HL-60/S4 treated with phorbol 12-myristate 13-acetate at 8.2 ng/mL for 4 days and 3 days (cell line): ENCODE measurements at regions not wholly inside any gene's neighbourhood (a gene's known extent, or its start where the extent isn't known, plus 50 kb on each side); places are given as distances from the start of the nearest gene placed in this dataset.

Experiments
- in situ Hi-C: fragments of 300-500 bp; cut with MboI; formaldehyde crosslinking; loops from 2 replicates; pipeline ENCODE4 v1.15.0; 2022; ENCODE audit warnings: low sequenced_read_pairs

GRCh38 chr16:87056551-87056950 is 260.6 kb downstream of the C16orf95 start:
- in situ Hi-C loops: loop anchor here (25.0 kb wide), 1 partner anchor 469 kb away; the partner anchor contains the start of gene FOXL1

GRCh38 chr16:87057211-87057881 is 259.8 kb downstream of the C16orf95 start:
- in situ Hi-C loops: loop anchor here (25.0 kb wide), 1 partner anchor 470 kb away; the partner anchor contains the start of gene FOXL1

DNA sequence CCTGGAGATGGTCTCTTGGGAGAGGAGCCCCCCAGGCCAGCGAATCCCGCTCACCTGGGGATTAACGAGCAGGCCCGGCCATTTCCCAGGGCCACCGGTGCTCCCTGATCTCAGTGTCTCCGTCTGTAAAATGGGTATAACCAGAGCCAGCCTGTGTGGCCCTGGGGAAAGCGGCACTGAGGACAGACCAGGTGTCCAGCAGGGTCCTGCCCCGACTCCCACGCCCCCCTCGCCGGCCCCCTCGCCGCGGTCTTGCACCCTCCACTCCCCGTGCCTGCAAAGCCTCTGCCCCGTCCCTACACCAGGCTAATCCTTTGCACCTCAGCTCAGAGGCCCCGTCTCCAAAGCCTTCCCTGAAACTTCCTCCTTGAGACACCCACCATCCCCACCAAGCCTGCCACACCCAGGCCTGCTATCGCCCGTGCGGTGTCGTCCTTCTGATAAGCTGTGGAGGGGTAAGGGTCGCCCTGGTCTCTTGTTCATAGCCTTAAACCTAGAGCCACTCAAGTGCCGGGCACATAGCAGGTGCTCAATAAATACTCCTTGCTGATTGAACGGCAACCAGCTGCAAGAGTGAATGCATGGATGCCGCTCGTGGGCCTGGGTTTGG is 259.1 kb downstream of the C16orf95 start:
- in situ Hi-C loops: loop anchor here (25.0 kb wide), 1 partner anchor 471 kb away; the partner anchor contains the start of gene FOXL1

DNA sequence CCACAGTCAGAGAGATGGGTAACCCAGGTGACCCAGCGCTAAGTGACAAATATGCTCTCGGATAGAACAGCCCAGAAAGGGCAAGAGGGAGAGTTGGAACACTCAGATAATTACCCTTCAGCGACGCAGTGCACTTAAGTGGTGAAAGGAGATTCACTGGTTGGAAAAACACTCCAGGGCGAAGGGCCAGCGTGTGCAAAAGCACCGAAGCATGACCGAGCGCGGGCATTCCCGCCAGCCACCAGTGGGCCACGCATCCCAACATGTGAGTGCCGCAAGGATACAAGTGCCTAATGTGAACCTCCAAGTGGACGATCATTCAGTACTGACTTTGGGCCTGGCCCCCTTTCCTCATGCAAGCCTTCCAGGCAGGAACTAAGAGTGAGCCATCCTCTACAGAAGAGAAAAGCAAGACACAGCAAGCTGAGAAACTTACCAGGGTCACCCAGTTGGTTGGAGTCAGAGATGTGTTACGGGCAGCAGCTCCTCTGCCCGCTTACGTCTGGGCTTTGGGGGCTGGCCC is 258.4 kb downstream of the C16orf95 start:
- in situ Hi-C loops: loop anchor here (25.0 kb wide), 1 partner anchor 471 kb away; the partner anchor contains the start of gene FOXL1

- in situ Hi-C loops: loop anchor here (25.0 kb wide), 1 partner anchor 473 kb away; the partner anchor contains the start of gene FOXL1
Observed at GRCh38 chr16:87060034-87060986, 256.9 kb downstream of the C16orf95 start.

DNA sequence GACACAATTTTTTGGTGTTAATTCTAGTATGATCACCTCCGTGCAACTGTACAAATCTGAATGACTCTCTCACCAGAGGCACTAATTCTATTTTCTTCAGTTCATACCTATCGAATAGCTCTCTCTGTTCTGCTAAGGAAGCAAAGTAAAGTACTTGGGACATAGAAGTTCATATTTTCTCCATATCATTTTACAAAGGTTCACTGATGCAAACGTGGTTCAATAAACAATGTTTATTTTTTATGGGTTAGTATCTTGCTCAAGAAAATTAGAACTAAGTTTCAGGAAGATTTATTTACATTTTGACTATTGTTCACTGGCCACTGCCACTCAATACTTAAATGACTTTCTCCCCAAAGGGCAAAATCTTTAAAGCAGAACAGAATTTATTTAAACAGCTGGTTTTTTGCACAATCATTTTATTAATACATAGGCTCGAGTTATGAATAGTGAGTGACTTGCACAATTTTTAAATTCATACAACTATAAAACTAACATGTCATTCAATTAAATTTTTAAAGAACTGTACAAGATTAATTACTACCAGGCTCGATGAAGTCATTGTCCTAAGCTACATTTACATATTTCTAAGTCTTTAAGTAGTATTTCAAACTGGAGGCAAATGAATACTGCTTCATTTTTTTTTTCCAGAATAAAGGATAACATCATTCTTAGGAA is 255.8 kb downstream of the C16orf95 start:
- in situ Hi-C loops: loop anchor here (25.0 kb wide), 1 partner anchor 474 kb away; the partner anchor contains the start of gene FOXL1

GRCh38 chr16:87062569-87063442 is 254.4 kb downstream of the C16orf95 start:
- in situ Hi-C loops: loop anchor here (25.0 kb wide), 1 partner anchor 476 kb away; the partner anchor contains the start of gene FOXL1

GRCh38 chr16:87063543-87063942 is 253.6 kb downstream of the C16orf95 start:
- in situ Hi-C loops: loop anchor here (25.0 kb wide), 1 partner anchor 476 kb away; the partner anchor contains the start of gene FOXL1

DNA sequence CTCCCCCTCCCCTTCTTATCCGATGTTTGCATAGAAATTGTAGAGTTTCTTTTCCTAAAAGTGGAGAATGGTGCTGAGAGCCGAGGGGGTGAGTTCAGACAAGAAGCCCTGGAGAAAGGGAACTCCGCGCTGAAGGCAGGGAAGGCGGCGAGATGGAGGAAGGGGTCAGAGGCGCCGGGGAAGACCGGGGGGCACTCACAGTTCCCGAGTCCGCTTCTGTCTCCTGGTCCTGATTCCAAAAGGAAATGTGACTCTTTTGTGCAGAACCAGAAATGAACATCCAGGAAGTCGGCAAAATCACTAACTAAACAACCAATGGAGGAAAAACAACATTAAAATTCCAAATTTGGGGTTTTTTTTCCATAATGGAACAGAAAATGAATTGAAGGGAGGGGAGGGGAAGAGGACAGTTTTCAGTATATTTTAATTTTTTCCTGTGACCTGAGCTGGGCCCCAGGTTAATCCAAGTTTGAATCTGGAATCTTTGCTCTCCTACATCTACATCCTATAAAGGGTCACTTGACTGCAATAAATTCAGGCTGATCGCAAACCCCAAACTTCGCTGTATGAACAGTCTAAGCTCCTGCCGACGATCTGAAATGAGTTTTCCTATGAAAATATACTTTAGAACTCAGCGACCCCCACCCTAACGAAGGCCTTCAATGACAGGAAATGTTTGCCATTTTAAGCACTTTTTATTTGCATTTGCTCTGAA is 252.3 kb downstream of the C16orf95 start:
- in situ Hi-C loops: loop anchor here (25.0 kb wide), 1 partner anchor 478 kb away; the partner anchor contains the start of gene FOXL1

- in situ Hi-C loops: loop anchor here (25.0 kb wide), 1 partner anchor 478 kb away; the partner anchor contains the start of gene FOXL1
Observed at GRCh38 chr16:87065446-87066132, 251.6 kb downstream of the C16orf95 start.

- in situ Hi-C loops: loop anchor here (25.0 kb wide), 1 partner anchor 479 kb away; the partner anchor contains the start of gene FOXL1
Observed at GRCh38 chr16:87066133-87067002, 250.8 kb downstream of the C16orf95 start.

DNA sequence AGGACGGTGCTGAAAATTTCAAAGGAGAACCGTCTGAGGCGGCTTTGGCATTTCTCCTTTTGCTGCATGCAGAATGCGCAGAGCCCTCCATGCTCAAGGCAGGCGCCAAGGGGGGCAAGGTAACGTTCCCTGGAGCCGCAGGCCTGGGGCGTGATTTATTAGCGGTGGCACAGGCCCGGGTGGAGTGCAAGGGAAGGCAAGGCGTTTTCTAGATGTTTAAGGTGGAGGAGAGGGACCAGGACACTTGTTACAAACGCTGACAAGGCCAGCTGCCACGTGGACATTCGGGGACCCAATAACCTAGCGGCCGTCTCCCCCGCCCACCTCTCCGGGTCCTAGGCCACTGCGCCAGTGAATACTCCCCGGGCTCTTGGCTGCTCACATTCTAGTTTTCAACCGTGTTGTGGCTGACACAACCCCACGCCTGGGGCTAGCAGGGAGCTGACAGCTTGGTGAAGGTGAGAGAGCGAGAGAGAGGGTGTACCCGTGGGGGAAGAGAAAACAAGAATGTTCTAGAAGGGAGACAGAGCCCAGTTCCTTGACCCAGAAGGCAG is 250.1 kb downstream of the C16orf95 start:
- in situ Hi-C loops: loop anchor here (25.0 kb wide), 1 partner anchor 480 kb away; the partner anchor contains the start of gene FOXL1

- in situ Hi-C loops: loop anchor here (25.0 kb wide), 1 partner anchor 481 kb away; the partner anchor contains the start of gene FOXL1
Observed at GRCh38 chr16:87067836-87068761, 249.1 kb downstream of the C16orf95 start.

GRCh38 chr16:87068762-87069150 is 248.4 kb downstream of the C16orf95 start:
- in situ Hi-C loops: loop anchor here (25.0 kb wide), 1 partner anchor 481 kb away; the partner anchor contains the start of gene FOXL1

- in situ Hi-C loops: loop anchor here (25.0 kb wide), 1 partner anchor 483 kb away; the partner anchor contains the start of gene FOXL1
Observed at GRCh38 chr16:87070657-87071056, 246.5 kb downstream of the C16orf95 start.
